PC-9 (cell line): ENCODE measurements at regions not wholly inside any gene's neighbourhood (a gene's known extent, or its start where the extent isn't known, plus 50 kb on each side); places are given as distances from the start of the nearest gene placed in this dataset.

Source experiments
- EZH2 ChIP-seq: fragments of 200-600 bp; sonication (generic); IDR thresholded peaks from 2 replicates; pipeline ENCODE4 v1.8.0; 2017; ENCODE audit warnings: antibody characterized with exemption, low read depth
- TF ChIP-seq, protein P1 (sequence below): fragments of 200-600 bp; sonication (generic); conservative IDR thresholded peaks from 2 replicates; pipeline ENCODE4 v1.6.1; 2017; ENCODE audit warnings: mixed run types, antibody characterized with exemption, mild to moderate bottlenecking, moderate library complexity

DNA sequence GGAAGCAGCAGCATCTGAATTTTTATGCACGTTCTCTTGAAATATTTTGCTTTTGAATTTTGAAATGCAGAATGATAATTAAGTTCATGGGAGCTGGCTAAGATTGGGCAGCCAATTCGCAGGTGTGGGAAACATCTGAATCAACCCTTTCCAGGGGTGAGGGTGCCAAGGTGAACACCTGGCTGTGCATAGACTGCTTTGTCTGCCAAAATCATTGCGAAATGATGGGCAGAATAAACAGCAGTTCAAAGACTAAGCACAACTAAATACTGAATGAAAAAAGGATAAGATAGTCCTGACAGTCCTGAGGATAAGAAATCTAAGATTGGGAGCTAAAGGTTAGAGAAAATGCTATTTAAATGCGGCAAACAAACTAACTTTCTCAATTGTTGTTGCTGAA lies 813.3 kb upstream of the RAG2 start:
- TF ChIP-seq, protein P1, sequence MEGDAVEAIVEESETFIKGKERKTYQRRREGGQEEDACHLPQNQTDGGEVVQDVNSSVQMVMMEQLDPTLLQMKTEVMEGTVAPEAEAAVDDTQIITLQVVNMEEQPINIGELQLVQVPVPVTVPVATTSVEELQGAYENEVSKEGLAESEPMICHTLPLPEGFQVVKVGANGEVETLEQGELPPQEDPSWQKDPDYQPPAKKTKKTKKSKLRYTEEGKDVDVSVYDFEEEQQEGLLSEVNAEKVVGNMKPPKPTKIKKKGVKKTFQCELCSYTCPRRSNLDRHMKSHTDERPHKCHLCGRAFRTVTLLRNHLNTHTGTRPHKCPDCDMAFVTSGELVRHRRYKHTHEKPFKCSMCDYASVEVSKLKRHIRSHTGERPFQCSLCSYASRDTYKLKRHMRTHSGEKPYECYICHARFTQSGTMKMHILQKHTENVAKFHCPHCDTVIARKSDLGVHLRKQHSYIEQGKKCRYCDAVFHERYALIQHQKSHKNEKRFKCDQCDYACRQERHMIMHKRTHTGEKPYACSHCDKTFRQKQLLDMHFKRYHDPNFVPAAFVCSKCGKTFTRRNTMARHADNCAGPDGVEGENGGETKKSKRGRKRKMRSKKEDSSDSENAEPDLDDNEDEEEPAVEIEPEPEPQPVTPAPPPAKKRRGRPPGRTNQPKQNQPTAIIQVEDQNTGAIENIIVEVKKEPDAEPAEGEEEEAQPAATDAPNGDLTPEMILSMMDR: no peak
- no peak for TF ChIP-seq EZH2
